Mucosa of descending colon (tissue), 3 donors: ENCODE measurements at regions not wholly inside any gene's neighbourhood (a gene's known extent, or its start where the extent isn't known, plus 50 kb on each side); places are given as distances from the start of the nearest gene placed in this dataset.
"Not testable (repeated sequence)": the region's sequence is repeated elsewhere in the genome, so short reads cannot be mapped to it uniquely, and the experiment has no call there.

Source experiments
- ATAC-seq: fragments of 200-7000 bp; cut with Tn5 transposase; one replicate; pipeline ENCODE4 v1.9.1; 2020; ENCODE audit warnings: mild to moderate bottlenecking, moderate library complexity
- DNase-seq, 3 donors: peaks; one replicate each; pipeline ENCODE4 v3.0.0-alpha.2; 2020
- H3K36me3 ChIP-seq: fragments of 200-600 bp; one replicate; pipeline ENCODE4 v1.8.0; 2021; ENCODE audit warnings: low read depth, mild to moderate bottlenecking
- H3K4me1 ChIP-seq: fragments of 200-600 bp; one replicate; pipeline ENCODE4 v1.8.0; 2021; ENCODE audit warnings: low read depth, mild to moderate bottlenecking
- H3K4me3 ChIP-seq: fragments of 200-600 bp; one replicate; pipeline ENCODE4 v1.8.0; 2021; ENCODE audit warnings: mild to moderate bottlenecking
- H3K9me3 ChIP-seq: fragments of 200-600 bp; one replicate; pipeline ENCODE4 v1.8.0; 2021; ENCODE audit warnings: mild to moderate bottlenecking
- intact Hi-C, 2 donors: fragments of 100-400 bp; cut with DNase I in 1 of 2; cut with micrococcal nuclease in 1 of 2; formaldehyde crosslinking; loops; one replicate each; pipeline versions ENCODE4 v1.11.0 to v1.11.1; 2022; cut with DNase I, micrococcal nuclease
- TF ChIP-seq, protein P1 (sequence below): fragments of 200-600 bp; IDR thresholded peaks from one replicate; pipeline ENCODE4 v1.8.0; 2022; ENCODE audit warnings: antibody characterized with exemption, mild to moderate bottlenecking
- donor health status: DM: no; HTN: no; CAD: no; lungs with moderate emphysema.
- donor health status: DM: no; HTN: no; CAD: no.
- donor health status: DM: no; HTN: yes; CAD: no.

GRCh38 chr11:93039531-93040240 lies 70.2 kb downstream of the MTNR1B start:
- no peak for DNase-seq
- intact Hi-C loops, result no loop called here
- ATAC-seq, result no peak
- TF ChIP-seq, protein P1, sequence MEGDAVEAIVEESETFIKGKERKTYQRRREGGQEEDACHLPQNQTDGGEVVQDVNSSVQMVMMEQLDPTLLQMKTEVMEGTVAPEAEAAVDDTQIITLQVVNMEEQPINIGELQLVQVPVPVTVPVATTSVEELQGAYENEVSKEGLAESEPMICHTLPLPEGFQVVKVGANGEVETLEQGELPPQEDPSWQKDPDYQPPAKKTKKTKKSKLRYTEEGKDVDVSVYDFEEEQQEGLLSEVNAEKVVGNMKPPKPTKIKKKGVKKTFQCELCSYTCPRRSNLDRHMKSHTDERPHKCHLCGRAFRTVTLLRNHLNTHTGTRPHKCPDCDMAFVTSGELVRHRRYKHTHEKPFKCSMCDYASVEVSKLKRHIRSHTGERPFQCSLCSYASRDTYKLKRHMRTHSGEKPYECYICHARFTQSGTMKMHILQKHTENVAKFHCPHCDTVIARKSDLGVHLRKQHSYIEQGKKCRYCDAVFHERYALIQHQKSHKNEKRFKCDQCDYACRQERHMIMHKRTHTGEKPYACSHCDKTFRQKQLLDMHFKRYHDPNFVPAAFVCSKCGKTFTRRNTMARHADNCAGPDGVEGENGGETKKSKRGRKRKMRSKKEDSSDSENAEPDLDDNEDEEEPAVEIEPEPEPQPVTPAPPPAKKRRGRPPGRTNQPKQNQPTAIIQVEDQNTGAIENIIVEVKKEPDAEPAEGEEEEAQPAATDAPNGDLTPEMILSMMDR, result no peak
- Histone ChIP-seq H3K4me1 (no peaks in the 10 kb centered on the region), H3K4me3 (no peak overlapping the region), H3K9me3 (no peaks in the 10 kb centered on the region), H3K36me3 (no peaks in the 10 kb centered on the region)

DNA sequence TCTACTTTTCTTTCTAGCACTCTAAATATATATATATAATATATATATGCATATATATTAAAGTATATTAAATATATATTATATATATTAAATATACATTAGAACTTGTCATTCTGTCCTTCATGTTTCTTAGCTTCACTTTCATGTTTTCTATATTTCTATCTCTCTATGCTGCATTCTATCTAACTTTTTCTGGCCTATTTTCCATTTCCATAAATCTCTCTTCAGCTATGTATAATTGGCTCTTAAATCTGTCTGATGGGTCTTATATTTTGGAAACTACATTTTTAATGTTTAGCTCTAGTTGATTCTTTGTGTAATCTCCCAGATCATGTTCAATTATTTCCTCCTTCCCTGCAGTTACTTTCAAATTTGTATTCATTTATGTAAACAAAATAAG lies 72.2 kb downstream of the MTNR1B start:
- no peak for DNase-seq
- ATAC-seq, result no peak
- intact Hi-C loops, result no loop called here
- Histone ChIP-seq H3K4me3 (no peak overlapping the region), H3K4me1 (no peaks in the 10 kb centered on the region), H3K36me3 (no peaks in the 10 kb centered on the region), H3K9me3 (no peaks in the 10 kb centered on the region)
- TF ChIP-seq, protein P1, result no peak

- DNase-seq, H3K4me3 ChIP-seq, H3K9me3 ChIP-seq, intact Hi-C loops, H3K36me3 ChIP-seq, H3K4me1 ChIP-seq, ATAC-seq: not testable (repeated sequence)
Measured at GRCh38 chr11:93043186-93043585, 73.7 kb downstream of the MTNR1B start.

DNA sequence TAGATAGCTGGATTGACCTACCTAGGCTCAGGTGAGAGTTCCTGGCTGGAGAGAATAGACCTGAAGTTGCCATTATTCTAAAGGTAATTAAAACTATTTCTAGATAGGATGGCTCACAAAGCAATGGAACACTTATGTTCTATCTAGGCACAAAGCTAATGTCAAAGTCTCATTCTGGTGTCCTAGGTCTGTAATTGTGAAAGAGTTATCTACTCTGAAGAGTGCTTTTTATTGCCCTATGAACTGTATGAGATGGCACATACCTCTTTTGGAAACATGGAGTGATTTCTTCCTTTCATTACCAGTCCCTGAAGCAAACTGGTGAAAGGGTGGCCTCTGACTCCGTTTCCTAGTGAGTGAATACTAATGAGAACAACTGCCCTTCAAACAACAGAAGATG lies 80.3 kb downstream of the MTNR1B start:
- Histone ChIP-seq H3K4me1 (no peaks in the 10 kb centered on the region), H3K9me3 (no peaks in the 10 kb centered on the region), H3K4me3 (no peak overlapping the region), H3K36me3 (no peaks in the 10 kb centered on the region)
- TF ChIP-seq, protein P1, result no peak
- intact Hi-C loops, result no loop called here
- ATAC-seq (no peak), DNase-seq (no peak)

DNA sequence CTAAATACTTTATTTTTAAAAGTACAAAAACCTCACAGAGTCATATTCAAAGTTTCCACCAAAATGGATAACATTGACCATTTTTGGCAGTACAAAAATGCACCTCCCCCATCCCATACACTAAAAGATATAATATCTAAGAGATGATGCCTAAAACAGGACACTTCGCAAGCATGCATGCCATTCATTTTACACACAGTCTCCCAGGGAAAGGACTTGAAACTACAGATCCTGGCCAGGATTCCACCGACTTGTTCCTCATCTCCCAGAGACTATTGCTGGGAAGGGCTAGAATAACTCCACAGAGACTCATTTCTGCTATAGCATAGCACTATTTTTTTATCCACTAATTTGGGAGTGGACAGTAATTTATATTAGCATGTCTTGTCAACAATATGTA lies 81.7 kb downstream of the MTNR1B start:
- no peak for ATAC-seq
- intact Hi-C loops, result no loop called here
- TF ChIP-seq, protein P1, result no peak
- no peaks in the 10 kb centered on the region for H3K4me1 ChIP-seq
- H3K4me3 ChIP-seq, result no peak overlapping the region
- no peak for DNase-seq
- no peaks in the 10 kb centered on the region for H3K36me3 ChIP-seq
- H3K9me3 ChIP-seq, result no peaks in the 10 kb centered on the region

GRCh38 chr11:93053864-93054263 lies 84.4 kb downstream of the MTNR1B start:
- no peaks in the 10 kb centered on the region for H3K9me3 ChIP-seq
- DNase-seq (no peak), ATAC-seq (no peak)
- no peaks in the 10 kb centered on the region for H3K36me3 ChIP-seq
- H3K4me1 ChIP-seq, result no peaks in the 10 kb centered on the region
- TF ChIP-seq, protein P1, result no peak
- no peak overlapping the region for H3K4me3 ChIP-seq
- intact Hi-C loops, result no loop called here
